Testis (tissue), 2 donors: ENCODE measurements at regions not wholly inside any gene's neighbourhood (a gene's known extent, or its start where the extent isn't known, plus 50 kb on each side); places are given as distances from the start of the nearest gene placed in this dataset.

Experiments used
- DNase-seq: peaks from one replicate; pipeline ENCODE4 v3.0.0-alpha.2; 2019
- H3K27ac ChIP-seq, 2 donors: fragments of 200-600 bp; sonication (generic); one replicate each; pipeline ENCODE4 v1.5.1; 2019
- H3K27me3 ChIP-seq: fragments of 200-600 bp; sonication (generic); one replicate; pipeline ENCODE4 v1.5.1; 2019
- H3K36me3 ChIP-seq: fragments of 200-600 bp; sonication (generic); one replicate; pipeline ENCODE4 v1.5.1; 2017; ENCODE audit warnings: low read depth; ENCODE audit errors: missing control alignments
- H3K4me1 ChIP-seq: fragments of 200-600 bp; sonication (generic); one replicate; pipeline ENCODE4 v1.5.1; 2019
- H3K4me3 ChIP-seq, 2 donors: fragments of 200-600 bp; sonication (generic); one replicate each; pipeline ENCODE4 v1.5.1; 2017 to 2019
- H3K9me3 ChIP-seq: fragments of 200-600 bp; sonication (generic); one replicate; pipeline ENCODE4 v1.5.1; 2017
- CTCF ChIP-seq, 3 experiments: fragments of 450-650 bp in 2 of 3; fragments of 200-600 bp in 1 of 3; sonication (generic) in 1 of 3; IDR thresholded peaks; one replicate each; pipeline ENCODE4 v1.5.1; 2016 to 2019; ENCODE audit warnings: antibody characterized with exemption in 3 of 3, mild to moderate bottlenecking in 2 of 3, moderate library complexity in 1 of 3
- POLR2A ChIP-seq: fragments of 450-650 bp; IDR thresholded peaks from one replicate; pipeline ENCODE4 v1.6.1; 2017; ENCODE audit warnings: antibody characterized with exemption, mild to moderate bottlenecking, moderate library complexity
- WGBS, 2 donors: methylation state at CpG; one replicate each; pipeline ENCODE4 v1.1.5; 2018; 5-methylcytosine and 5-hydroxymethylcytosine counted together
- intact Hi-C: fragments of 100-400 bp; cut with DNase I; formaldehyde crosslinking; loops from one replicate; pipeline ENCODE4 v1.15.1; 2023; ENCODE audit warnings: low total_unique reads

GRCh38 chr1:38340409-38340808 lies 293.8 kb upstream of the POU3F1 start:
- no peak for DNase-seq
- Histone ChIP-seq H3K9me3 (no peaks in the 10 kb centered on the region), H3K27me3 (no peaks in the 10 kb centered on the region), H3K4me1 (no peaks in the 10 kb centered on the region), H3K4me3 (no peak overlapping the region), H3K27ac (no peak overlapping the region), H3K36me3 (no peaks in the 10 kb centered on the region)
- WGBS, 2 donors, result 68 to 75% methylated on average over 5 of the region's 5 CpGs
- intact Hi-C loops, result no loop called here
- TF ChIP-seq POLR2A (no peak), CTCF (IDR thresholded peaks at IDR 0.05) (no peak)

- Histone ChIP-seq H3K36me3 (no peaks in the 10 kb centered on the region), H3K27ac (no peak overlapping the region), H3K9me3 (no peaks in the 10 kb centered on the region), H3K4me3 (no peak overlapping the region), H3K4me1 (no peaks in the 10 kb centered on the region), H3K27me3 (no peaks in the 10 kb centered on the region)
- intact Hi-C loops, result no loop called here
- no peak for TF ChIP-seq CTCF (IDR thresholded peaks at IDR 0.05)
- TF ChIP-seq POLR2A, result no peak
- no peak for DNase-seq
- 87 to 91% methylated on average over 5 of the region's 5 CpGs for WGBS, 2 donors
These were observed 291.1 kb upstream of the POU3F1 start for GRCh38 chr1:38337711-38338110.

- no peak overlapping the region for H3K4me3 ChIP-seq
- no peaks in the 10 kb centered on the region for H3K9me3 ChIP-seq
- intact Hi-C loops, result no loop called here
- H3K27me3 ChIP-seq, result no peaks in the 10 kb centered on the region
- H3K27ac ChIP-seq, result no peak overlapping the region
- H3K36me3 ChIP-seq, result no peaks in the 10 kb centered on the region
- WGBS, 2 donors, result 76 to 82% methylated on average over 6 of the region's 6 CpGs
- no peaks in the 10 kb centered on the region for H3K4me1 ChIP-seq
- DNase-seq, result no peak
- no peak for TF ChIP-seq POLR2A
These were observed 290.4 kb upstream of the POU3F1 start for GRCh38 chr1:38336961-38337360.

GRCh38 chr1:38336301-38336923 lies 289.8 kb upstream of the POU3F1 start:
- H3K36me3 ChIP-seq, result no peaks in the 10 kb centered on the region
- WGBS, 2 donors, result 65 to 71% methylated on average over 8 of the region's 8 CpGs
- no peak for DNase-seq
- intact Hi-C loops, result no loop called here
- no peaks in the 10 kb centered on the region for H3K9me3 ChIP-seq
- no peaks in the 10 kb centered on the region for H3K27me3 ChIP-seq
- TF ChIP-seq POLR2A (no peak), CTCF (IDR thresholded peaks at IDR 0.05) (no peak)
- H3K4me1 ChIP-seq, result no peaks in the 10 kb centered on the region
- no peak overlapping the region for H3K4me3 ChIP-seq
- no peak overlapping the region for H3K27ac ChIP-seq

GRCh38 chr1:38334930-38335592 lies 288.5 kb upstream of the POU3F1 start:
- Histone ChIP-seq H3K36me3 (no peaks in the 10 kb centered on the region), H3K9me3 (no peaks in the 10 kb centered on the region), H3K4me3 (no peak overlapping the region), H3K27me3 (no peaks in the 10 kb centered on the region), H3K27ac (no peak overlapping the region), H3K4me1 (no peaks in the 10 kb centered on the region)
- no peak for DNase-seq
- 82 to 83% methylated on average over 5 of the region's 5 CpGs for WGBS, 2 donors
- intact Hi-C loops, result no loop called here
- no peak for TF ChIP-seq POLR2A
